HG03025 (cell line): ENCODE measurements at regions not wholly inside any gene's neighbourhood (a gene's known extent, or its start where the extent isn't known, plus 50 kb on each side); places are given as distances from the start of the nearest gene placed in this dataset.

Experiments
- ATAC-seq: cut with Tn5 transposase; IDR thresholded peaks from one replicate; pipeline ENCODE4 v1.9.1; 2021; ENCODE audit warnings: mild to moderate bottlenecking, moderate library complexity; ENCODE audit not compliant: unreplicated experiment, low FRiP score

GRCh38 chr3:194738254-194739093, 52.8 kb downstream of the FAM43A start:
- ATAC-seq, result no peak

DNA sequence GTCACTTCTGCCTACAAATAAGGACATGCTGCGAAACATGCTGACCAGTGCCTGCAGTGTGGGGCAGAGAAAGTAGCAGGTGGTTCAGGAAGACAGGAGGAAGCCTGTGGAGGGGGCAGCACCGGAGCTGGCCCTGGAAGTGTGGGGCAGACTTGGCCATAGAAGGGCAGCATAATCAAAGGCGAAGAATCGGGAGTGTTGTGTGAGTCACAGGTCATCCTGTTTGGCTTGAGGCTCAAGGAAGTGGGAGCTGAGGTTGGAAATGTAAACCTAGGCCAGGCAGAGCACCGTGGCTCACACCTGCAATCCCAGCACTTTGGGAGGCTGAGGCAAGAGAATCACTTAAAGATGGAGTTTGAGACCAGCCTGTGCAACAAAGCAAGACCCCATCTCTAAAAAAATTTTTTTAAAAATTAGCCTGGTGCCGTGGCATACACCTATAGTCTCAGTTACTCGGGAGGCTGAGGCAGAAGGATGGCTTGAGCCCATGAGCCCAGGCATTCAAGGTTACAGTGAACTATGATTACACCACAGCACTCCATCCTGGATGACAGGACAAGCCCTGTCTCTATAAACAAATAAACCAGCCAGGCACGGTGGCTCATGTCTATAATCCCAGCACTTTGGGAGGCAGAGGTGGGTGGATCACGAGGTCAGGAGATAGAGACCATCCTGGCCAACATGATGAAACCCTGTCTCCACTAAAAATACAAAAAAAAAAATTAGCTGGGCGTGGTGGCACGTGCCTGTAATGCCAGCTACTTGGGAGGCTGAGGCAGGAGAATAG, 54.0 kb downstream of the FAM43A start:
- no peak for ATAC-seq

GRCh38 chr3:194740859-194741491, 55.3 kb downstream of the FAM43A start:
- ATAC-seq, result no peak

GRCh38 chr3:194741916-194742315, 56.2 kb downstream of the FAM43A start:
- ATAC-seq, result no peak

GRCh38 chr3:194744826-194745225, 59.1 kb downstream of the FAM43A start:
- no peak for ATAC-seq

DNA sequence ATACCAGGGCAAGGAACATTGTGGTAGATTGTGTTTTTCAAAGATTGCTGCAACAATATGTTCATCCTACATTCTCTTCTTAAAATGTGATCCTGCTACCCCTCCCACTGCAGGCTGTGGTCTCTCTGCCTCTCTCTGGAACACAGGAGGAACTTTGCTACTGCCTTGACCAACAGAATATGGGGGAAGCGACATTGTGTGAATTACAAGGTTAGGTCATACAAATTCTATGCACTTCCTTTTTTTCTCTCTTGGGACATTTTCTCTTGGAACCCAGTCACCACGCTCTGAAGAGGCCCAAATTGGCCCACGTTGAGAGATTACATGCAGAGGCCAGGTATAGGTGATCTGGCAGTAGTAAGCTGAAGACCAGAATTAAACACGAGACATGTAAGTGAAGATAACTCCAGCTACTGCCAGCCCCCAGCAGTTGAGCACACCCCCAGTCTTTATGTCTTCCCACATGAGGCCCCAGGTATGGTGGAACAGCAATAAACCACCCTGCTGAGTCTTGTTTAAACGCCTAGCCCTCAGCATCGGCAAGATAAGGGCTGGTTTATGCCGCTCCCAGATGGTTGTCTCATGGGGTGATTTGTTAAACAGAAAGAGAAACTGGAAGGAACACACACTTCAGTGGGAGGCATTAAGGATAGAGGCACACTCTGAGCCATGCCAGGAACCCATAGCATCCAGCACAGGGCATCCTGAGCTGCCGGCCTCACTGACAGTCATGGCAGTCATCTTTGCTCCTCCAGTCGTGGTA, 59.9 kb downstream of the FAM43A start:
- no peak for ATAC-seq

DNA sequence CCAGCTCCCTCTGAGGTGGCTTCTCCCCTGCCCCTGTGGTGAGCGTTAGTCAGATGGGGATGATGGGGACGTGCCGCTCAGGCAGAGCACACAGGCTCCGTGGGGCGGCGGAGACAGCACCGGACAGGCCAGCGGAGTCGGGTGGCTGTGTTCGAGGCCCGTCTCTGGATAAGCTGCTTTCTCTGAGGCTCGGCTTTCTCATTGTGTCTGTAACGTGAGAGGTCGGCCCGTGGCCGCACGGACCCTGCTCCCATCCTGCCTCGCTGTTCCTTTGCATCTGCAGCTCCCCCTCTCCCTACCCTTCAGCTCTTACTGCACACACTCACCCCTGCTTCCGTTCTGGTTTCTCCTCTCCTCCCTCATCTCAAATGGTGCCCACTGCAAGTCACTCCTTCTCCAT, 62.5 kb downstream of the FAM43A start:
- ATAC-seq, result no peak

DNA sequence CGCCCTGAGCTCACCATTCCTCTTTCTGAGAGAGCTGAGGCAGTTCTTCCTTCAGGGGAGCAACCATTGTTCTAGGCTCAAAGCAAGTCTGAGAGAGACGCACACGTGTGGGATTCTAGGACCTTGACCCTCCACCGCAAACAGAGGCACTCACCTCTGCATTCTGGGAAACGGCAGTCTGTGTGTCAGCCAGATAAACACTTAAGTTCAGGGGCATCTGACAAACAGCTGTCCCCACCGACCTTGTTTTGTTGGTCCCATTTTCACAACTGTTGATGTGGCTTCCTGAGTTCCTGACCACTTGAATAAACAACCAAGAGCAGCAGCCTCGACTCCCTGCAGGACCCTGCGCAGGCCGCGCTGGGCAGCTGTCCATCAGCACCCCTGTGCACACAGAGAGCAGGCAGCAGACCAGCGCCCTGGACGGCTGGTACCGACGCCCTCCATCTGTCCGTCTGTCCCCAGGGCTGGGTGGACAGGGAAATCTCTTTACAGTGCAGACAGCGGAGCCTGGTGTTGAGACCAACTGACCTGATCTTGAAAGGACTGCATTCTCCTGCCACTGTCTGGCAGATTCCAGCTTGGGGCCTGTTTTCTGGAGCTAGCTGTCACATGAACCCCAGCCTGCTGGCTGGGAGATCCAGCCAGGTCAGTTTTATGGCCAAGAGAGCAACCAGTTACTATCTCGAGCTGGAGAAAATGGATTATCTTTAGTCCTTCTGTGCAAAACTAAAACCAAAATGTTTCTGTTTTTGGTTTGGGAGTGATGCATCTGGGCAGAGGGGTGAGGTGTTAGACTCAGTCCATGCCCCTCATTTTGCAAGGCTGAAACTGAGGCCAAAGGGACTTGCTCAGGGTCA, 64.2 kb downstream of the FAM43A start:
- ATAC-seq, result no peak

DNA sequence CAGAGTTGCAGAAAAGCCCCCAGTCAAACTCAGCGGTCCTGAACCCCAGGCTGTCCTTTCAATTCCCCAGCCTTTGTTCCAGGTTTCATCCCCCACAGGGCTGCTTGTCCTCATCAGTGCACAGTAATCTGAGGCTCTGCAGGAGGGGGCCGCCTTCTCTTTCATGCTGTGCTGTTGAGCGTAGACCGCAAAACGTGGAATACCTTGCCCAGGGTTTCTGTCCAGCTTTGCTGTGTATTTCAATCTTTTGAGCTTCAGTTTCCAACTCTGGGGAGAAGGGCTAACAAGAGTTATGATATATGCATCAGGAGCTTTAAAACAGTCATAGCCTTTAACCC, 64.8 kb downstream of the FAM43A start:
- no peak for ATAC-seq

- no peak for ATAC-seq
Measured at GRCh38 chr3:194755671-194756459, 70.2 kb downstream of the FAM43A start.

- no peak for ATAC-seq
Measured at GRCh38 chr3:194756460-194756779, 70.7 kb downstream of the FAM43A start.

DNA sequence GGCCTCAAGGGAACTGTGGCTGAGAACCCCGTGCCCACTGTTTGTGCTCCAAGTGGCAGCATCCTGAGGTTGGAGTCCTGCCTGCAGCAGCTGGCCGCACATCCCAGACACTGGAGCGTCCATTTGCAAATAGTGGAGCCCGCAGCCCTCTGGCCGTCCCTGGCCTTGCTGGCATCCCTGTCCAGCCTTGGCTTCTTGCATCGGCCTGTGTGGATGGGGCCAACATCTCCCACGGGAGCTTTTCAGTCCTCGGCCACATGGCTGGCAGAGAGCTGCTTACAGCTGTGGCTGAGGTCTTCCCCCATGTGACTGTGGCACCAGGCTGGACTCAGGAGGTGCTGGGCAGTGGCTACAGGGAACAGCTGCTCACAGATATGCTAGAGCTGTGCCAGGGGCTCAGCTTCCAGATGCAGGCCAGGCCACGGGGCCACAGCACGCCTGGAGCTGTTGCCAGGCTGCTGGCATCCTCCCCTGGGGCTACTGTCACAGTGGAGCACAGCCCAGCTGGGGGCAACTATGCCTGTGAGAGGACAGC, 71.2 kb downstream of the FAM43A start:
- no peak for ATAC-seq

- no peak for ATAC-seq
Measured at GRCh38 chr3:194757647-194758061, 72.0 kb downstream of the FAM43A start.

DNA sequence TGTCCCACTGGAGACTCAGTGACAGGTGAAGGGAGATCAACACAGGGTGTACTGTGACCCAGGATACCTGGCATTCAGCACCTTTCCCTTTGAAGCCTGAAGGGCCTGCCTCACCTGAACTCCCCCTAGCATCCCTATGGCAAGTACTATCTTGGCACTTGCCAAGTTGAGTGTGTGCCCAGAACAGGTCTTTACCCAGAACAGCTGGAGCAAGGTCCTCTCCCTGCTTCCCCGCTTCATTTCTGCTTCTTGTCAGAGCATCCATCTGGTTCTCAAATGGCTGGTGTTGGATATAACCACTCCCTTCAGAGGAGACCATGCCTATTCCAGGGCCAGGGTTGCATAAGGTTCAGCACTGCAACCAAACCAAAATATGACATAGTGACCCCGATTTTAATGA, 73.0 kb downstream of the FAM43A start:
- no peak for ATAC-seq

- ATAC-seq, result no peak
Measured at GRCh38 chr3:194760494-194761137, 74.9 kb downstream of the FAM43A start.

GRCh38 chr3:194761384-194761783, 75.7 kb downstream of the FAM43A start:
- no peak for ATAC-seq

GRCh38 chr3:194766845-194767244, 81.2 kb downstream of the FAM43A start:
- ATAC-seq, result no peak

DNA sequence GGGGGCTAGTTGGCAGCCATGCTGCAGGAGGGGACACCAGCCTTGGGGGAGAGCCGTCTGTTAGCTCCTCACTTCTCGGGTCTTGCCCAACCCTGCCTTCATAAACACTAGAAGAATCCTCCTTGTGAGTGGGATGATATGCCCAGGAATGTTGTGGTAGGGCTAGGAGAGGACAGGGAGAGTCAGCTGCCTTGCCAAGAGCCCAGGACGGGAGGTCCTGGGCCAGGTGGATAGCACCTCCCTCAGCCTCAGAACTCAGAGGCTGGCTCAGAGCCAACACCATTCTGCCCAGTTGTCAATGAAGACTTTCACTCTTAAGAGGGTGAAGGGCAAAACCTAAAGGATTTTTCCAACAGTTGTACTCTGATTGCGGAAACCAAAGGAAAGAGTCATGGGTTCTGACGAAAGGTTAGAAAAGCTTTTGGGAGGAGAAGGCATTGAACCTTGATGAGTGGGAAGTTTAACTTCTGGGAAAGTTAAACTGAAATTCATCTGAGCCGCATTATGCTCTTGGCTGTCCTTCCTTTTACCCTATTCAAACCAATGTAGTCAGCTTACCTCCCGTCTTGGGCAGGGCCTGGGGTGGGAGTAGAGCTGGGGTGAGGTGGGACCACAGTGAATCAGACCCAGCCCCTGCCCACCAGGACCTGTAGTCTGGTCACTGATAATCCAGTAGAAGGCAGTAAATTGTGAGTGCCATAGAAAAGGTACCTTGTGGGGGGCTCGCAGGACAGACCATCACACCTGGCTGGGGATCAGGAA, 81.9 kb downstream of the FAM43A start:
- no peak for ATAC-seq
